Stimulated activated naive B cell treated with anti-CD40 and anti-IgM and Interleukin-4, amounts not matched to agents 10 μg/mL and 1 μg/mL and 100 μg/mL, for 72 hours (primary cell): ENCODE measurements at regions not wholly inside any gene's neighbourhood (a gene's known extent, or its start where the extent isn't known, plus 50 kb on each side); places are given as distances from the start of the nearest gene placed in this dataset.
"Not testable (repeated sequence)": the region's sequence is repeated elsewhere in the genome, so short reads cannot be mapped to it uniquely, and the experiment has no call there.

Experiments used
- ATAC-seq, 2 donors: fragments of 150-1000 bp; cut with Tn5 transposase; replicated peaks; 2 replicates each; pipeline ENCODE4 v1.10.0; 2021; ENCODE audit warnings: moderate library complexity in 1 of 2
- DNase-seq: peaks from one replicate; pipeline ENCODE4 v3.0.0; 2021
- H3K27ac Mint-ChIP-seq: one replicate; pipeline ENCODE4 v1.8.0; 2022; ENCODE audit warnings: mild to moderate bottlenecking, mixed read lengths
- H3K27me3 Mint-ChIP-seq, 2 donors: one replicate each; pipeline ENCODE4 v1.8.0; 2022; ENCODE audit warnings: mixed read lengths in 2 of 2
- H3K36me3 Mint-ChIP-seq, 2 donors: one replicate each; pipeline ENCODE4 v1.8.0; 2022; ENCODE audit warnings: mixed read lengths in 2 of 2, mild to moderate bottlenecking in 1 of 2
- H3K4me1 Mint-ChIP-seq, 2 donors: one replicate each; pipeline ENCODE4 v1.8.0; 2022; ENCODE audit warnings: mixed read lengths in 2 of 2, mild to moderate bottlenecking in 1 of 2
- H3K4me3 Mint-ChIP-seq, 2 donors: one replicate each; pipeline ENCODE4 v1.8.0; 2022; ENCODE audit warnings: mild to moderate bottlenecking in 2 of 2, mixed read lengths in 2 of 2, moderate library complexity in 1 of 2
- H3K9me3 Mint-ChIP-seq, 2 donors: one replicate each; pipeline ENCODE4 v1.8.0; 2022; ENCODE audit warnings: mixed read lengths in 2 of 2, mild to moderate bottlenecking in 1 of 2

DNA sequence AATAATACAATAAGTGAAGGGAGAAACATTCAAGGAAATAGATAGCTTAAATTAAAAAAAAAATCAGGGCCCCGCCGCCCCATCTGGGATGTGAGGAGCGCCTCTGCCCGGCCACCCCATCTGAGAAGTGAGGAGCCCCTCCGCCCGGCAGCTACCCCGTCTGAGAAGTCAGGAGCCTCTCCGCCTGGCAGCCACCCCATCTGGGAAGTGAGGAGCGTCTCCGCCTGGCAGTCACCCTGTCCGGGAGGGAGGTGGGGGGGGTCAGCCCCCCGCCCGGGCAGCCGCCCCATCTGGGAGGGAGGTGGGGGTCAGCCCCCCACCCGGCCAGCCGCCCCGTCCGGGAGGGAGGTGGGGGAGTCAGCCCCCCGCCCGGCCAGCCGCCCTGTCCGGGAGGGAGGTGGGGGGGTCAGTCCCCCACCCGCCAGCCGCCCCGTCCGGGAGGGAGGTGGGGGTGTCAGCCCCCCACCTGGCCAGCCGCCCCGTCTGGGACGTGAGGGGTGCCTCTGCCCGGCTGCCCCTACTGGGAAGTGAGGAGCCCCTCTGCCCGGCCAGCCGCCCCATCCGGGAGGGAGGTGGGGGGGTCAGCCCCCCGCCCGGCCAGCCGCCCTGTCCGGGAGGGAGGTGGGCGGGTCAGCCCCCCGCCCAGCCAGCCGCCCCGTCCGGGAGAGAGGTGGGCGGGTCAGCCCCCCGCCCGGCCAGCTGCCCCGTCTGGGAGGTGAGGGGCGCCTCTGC lies 3019.4 kb upstream of the TEKT4 start:
- H3K36me3 Mint-ChIP-seq, H3K4me1 Mint-ChIP-seq, ATAC-seq: not testable (repeated sequence)

DNA sequence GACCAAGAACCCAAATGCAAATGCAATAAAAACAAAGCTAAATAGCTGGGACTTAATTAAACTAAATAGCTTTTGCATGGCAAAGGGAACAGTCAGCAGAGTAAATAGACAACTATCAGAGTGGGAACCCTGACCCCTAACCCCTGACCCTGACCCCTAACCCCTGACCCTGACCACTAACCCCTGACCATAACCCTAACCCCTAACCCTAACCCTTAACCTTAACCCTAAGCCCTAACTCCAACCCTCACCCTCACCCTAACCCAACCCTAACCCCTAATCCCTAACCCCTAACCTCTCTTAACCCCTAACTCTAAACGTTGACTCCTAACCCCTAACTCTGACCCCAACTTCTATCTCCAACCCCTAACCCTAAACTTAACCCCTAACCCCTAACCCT lies 3014.3 kb upstream of the TEKT4 start:
- not testable (repeated sequence) for H3K4me3 Mint-ChIP-seq, H3K36me3 Mint-ChIP-seq, DNase-seq, H3K4me1 Mint-ChIP-seq, H3K27ac Mint-ChIP-seq, H3K27me3 Mint-ChIP-seq, ATAC-seq, H3K9me3 Mint-ChIP-seq

More for the DNA sequence above, 3019.4 kb upstream of the TEKT4 start:
- not testable (repeated sequence) for H3K27ac Mint-ChIP-seq, H3K4me3 Mint-ChIP-seq, DNase-seq
- Mint-ChIP-seq H3K9me3 (peaks cover 17% of the 10 kb centered on the region in 2 donors), H3K27me3 (peaks cover 13 to 20% of the 10 kb centered on the region in 2 donors)

DNA sequence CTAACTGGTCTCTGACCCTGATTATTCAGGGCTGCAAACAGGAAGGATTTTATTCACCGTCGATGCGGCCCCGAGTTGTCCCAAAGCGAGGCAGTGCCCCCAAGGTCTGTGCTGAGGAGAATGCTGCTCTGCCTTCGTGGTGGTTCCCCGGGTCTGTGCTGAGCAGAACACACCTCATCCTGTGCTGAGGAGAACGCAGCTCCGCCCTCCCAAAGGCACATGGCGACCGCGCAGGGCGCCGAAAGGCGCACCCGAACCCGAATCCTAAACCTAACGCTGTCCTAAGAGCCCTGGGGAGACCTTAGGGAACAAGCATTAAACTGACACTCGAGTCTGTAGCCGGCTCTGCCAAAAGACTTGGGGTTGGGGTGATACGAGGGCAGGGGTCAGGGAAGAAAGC lies 3013.5 kb upstream of the TEKT4 start:
- not testable (repeated sequence) for H3K27me3 Mint-ChIP-seq, H3K9me3 Mint-ChIP-seq, DNase-seq, H3K36me3 Mint-ChIP-seq, ATAC-seq, H3K4me3 Mint-ChIP-seq, H3K27ac Mint-ChIP-seq, H3K4me1 Mint-ChIP-seq

DNA sequence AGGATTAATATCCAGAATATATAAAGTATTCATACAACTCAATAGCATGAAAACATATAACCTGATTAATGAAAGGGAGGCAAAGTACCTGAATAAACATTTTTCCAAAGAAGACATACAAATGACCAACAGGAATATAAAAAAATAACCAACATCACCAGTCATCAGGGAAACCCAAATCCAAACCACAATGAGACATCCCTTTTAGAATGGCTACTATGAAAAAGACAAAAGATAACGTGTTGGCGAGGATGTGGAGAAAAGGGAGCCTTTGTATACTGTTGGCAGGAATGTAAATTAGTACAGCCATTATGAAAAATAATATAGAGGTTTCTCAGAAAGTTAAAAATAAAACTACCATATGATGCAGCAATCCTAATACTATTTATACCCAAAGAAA lies 2999.5 kb upstream of the TEKT4 start:
- H3K36me3 Mint-ChIP-seq, ATAC-seq, H3K27me3 Mint-ChIP-seq, H3K9me3 Mint-ChIP-seq, H3K4me3 Mint-ChIP-seq, H3K4me1 Mint-ChIP-seq, H3K27ac Mint-ChIP-seq, DNase-seq: not testable (repeated sequence)

DNA sequence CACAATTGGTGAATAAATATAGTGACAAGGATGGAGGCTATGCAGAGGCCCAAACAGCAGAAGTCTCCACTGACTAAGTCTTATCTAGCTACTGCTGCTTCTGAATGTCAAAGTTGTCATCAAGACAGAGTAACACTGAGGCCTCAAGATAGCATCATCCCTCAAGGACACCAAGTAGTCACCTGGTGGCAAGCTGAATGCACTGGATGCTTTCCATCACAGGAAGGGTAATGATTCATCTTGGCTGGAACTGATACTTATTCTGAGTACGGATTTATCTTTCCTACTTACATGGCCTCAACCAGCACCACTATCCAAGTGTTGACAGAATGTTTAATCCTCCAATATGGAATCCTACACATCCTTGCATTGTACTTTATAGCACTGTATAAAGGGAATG lies 2997.8 kb upstream of the TEKT4 start:
- H3K36me3 Mint-ChIP-seq, H3K9me3 Mint-ChIP-seq, ATAC-seq, H3K4me1 Mint-ChIP-seq, H3K4me3 Mint-ChIP-seq, DNase-seq, H3K27me3 Mint-ChIP-seq, H3K27ac Mint-ChIP-seq: not testable (repeated sequence)

DNA sequence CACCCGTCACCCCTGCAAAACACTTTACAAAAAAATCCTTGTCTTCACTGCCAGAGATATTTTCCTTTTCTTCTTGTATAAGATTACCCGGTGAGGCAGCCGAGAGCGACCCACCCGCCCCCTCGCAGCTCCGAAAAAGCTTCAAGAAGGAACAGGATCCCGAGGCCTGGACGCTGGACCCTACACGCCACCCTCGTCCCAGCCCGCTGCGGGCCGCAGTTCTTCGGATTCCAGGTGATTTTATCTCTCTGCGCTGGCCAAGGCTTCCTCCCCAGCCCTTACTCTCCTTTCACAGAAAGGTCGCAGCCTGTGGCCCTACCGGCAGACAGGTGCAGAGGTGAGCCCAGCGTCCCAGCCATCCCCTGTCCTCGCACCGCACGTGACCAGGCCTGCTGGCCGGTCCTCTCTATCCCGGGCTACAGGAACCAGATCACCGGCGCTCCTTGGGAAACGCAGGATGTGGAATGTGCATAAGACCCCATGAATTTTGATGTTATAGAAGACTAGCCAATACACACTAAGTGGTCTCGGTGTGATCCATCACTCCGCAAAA lies 2993.5 kb upstream of the TEKT4 start:
- H3K9me3 Mint-ChIP-seq, H3K4me3 Mint-ChIP-seq, H3K27me3 Mint-ChIP-seq, H3K4me1 Mint-ChIP-seq, ATAC-seq, DNase-seq, H3K27ac Mint-ChIP-seq, H3K36me3 Mint-ChIP-seq: not testable (repeated sequence)

DNA sequence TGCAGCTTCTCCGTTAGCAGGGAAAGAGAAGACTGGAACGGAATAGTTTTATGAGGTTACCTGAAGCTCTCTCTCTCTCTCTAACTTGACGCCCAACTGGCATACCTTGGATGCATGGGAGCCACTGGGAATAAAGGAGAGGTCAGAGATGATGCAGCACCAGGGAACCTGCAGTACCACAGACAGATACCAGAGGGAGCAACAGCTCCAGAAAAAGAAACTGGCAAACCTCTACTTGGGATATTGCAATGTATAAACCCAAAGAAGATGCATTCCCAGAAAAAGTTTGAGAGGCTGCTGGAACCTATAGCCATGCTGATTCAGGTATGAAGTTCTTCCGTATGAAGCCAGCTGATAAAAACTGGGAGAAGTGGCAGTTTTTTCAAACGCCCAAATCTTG lies 2976.1 kb upstream of the TEKT4 start:
- DNase-seq, H3K4me1 Mint-ChIP-seq, H3K36me3 Mint-ChIP-seq, H3K27ac Mint-ChIP-seq, H3K4me3 Mint-ChIP-seq, H3K9me3 Mint-ChIP-seq, ATAC-seq, H3K27me3 Mint-ChIP-seq: not testable (repeated sequence)

DNA sequence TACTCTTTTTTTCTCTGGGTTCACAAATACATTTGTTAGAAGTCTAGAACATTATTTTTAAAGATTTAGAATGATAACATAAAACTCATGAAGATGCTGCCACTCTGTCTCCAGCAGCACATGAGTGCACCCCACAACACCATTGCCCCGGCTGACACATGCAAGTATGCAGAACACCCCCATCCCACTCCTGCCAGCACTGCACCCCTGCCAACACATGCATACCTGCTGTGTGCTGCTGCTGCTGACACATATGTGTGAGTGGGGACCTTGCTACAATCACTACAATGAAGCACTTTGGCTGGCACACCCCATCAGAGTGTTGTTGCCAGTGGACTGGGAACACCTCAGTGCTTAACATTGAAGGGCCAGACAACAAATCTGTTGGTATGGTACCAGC lies 2953.6 kb upstream of the TEKT4 start:
- not testable (repeated sequence) for H3K27ac Mint-ChIP-seq, H3K27me3 Mint-ChIP-seq, DNase-seq, ATAC-seq, H3K4me3 Mint-ChIP-seq, H3K4me1 Mint-ChIP-seq, H3K36me3 Mint-ChIP-seq
- H3K9me3 Mint-ChIP-seq, result peaks cover 6 to 16% of the 10 kb centered on the region in 2 donors
